OCI-LY1 (cell line): ENCODE measurements at regions not wholly inside any gene's neighbourhood (a gene's known extent, or its start where the extent isn't known, plus 50 kb on each side); places are given as distances from the start of the nearest gene placed in this dataset.
"Not testable (repeated sequence)": the region's sequence is repeated elsewhere in the genome, so short reads cannot be mapped to it uniquely, and the experiment has no call there.

ENCODE experiments used
- H2AFZ ChIP-seq: fragments of 200-600 bp; sonication (generic), shearing (Covaris generic); 2 replicates; pipeline ENCODE4 v1.6.0; 2014; ENCODE audit warnings: antibody characterized with exemption, mild to moderate bottlenecking, low read length
- H3F3A ChIP-seq: fragments of 200-600 bp; sonication (generic), shearing (Covaris generic); 2 replicates; pipeline ENCODE4 v1.6.0; 2014; ENCODE audit warnings: mild to moderate bottlenecking, antibody characterized with exemption, low read length, moderate library complexity; ENCODE audit not compliant: insufficient read depth
- H3K27ac ChIP-seq: fragments of 200-600 bp; sonication (generic); 2 replicates; pipeline ENCODE4 v1.5.1; 2014; ENCODE audit warnings: low read length, mixed run types, mild to moderate bottlenecking, low read depth; ENCODE audit not compliant: poor library complexity, severe bottlenecking
- H3K27me3 ChIP-seq: fragments of 200-600 bp; sonication (generic); 2 replicates; pipeline ENCODE4 v1.6.0; 2014; ENCODE audit warnings: antibody characterized with exemption, mild to moderate bottlenecking, low read length, moderate library complexity; ENCODE audit not compliant: insufficient read depth
- H3K36me3 ChIP-seq: fragments of 200-600 bp; sonication (generic); 2 replicates; pipeline ENCODE4 v1.6.1; 2014; ENCODE audit warnings: mild to moderate bottlenecking, antibody characterized with exemption, low read length, moderate library complexity, mixed read lengths; ENCODE audit not compliant: insufficient read depth
- H3K4me1 ChIP-seq: fragments of 200-600 bp; sonication (generic); 2 replicates; pipeline ENCODE4 v1.5.1; 2014; ENCODE audit warnings: mild to moderate bottlenecking, low read length, moderate library complexity; ENCODE audit not compliant: insufficient read depth, severe bottlenecking
- H3K4me2 ChIP-seq: fragments of 200-600 bp; sonication (generic), shearing (Covaris generic); 2 replicates; pipeline ENCODE4 v1.6.1; 2014; ENCODE audit warnings: low read length
- H3K4me3 ChIP-seq: fragments of 200-600 bp; sonication (generic); 2 replicates; pipeline ENCODE4 v1.5.1; 2014; ENCODE audit warnings: low read length, low read depth, mild to moderate bottlenecking, mixed read lengths; ENCODE audit not compliant: poor library complexity, severe bottlenecking
- H3K79me2 ChIP-seq: fragments of 200-600 bp; shearing (Covaris generic); 2 replicates; pipeline ENCODE4 v1.6.1; 2016; ENCODE audit warnings: mixed run types, low read length, mixed read lengths; ENCODE audit not compliant: insufficient read depth
- H3K9ac ChIP-seq: fragments of 200-600 bp; sonication (generic), shearing (Covaris generic); 2 replicates; pipeline ENCODE4 v1.6.1; 2014; ENCODE audit warnings: mild to moderate bottlenecking, low read length, mixed read lengths
- H3K9me2 ChIP-seq: fragments of 200-600 bp; sonication (generic), shearing (Covaris generic); 2 replicates; pipeline ENCODE4 v1.6.1; 2014; ENCODE audit warnings: low read depth, mild to moderate bottlenecking, low read length, mixed read lengths
- H3K9me3 ChIP-seq: fragments of 200-600 bp; shearing (Covaris generic); 2 replicates; pipeline ENCODE4 v1.6.1; 2014; ENCODE audit warnings: low read length, mixed read lengths
- H4K20me1 ChIP-seq: fragments of 200-600 bp; sonication (generic), shearing (Covaris generic); 2 replicates; pipeline ENCODE4 v1.6.0; 2016; ENCODE audit warnings: mild to moderate bottlenecking, low read length; ENCODE audit not compliant: insufficient read depth
- CTCF ChIP-seq: fragments of 200-600 bp; sonication (generic), shearing (Covaris generic); IDR thresholded peaks from 2 replicates; pipeline ENCODE4 v1.5.1; 2017; ENCODE audit warnings: mild to moderate bottlenecking, antibody characterized with exemption, low read length, moderate library complexity, mixed read lengths
- EZH2 ChIP-seq: fragments of 200-600 bp; sonication (generic), shearing (Covaris generic); IDR thresholded peaks from 2 replicates; pipeline ENCODE4 v1.8.0; 2017; ENCODE audit warnings: borderline replicate concordance, mixed run types, mild to moderate bottlenecking, antibody characterized with exemption, low read length, moderate library complexity, mixed read lengths

GRCh38 chr16:79946252-79946651 is 345.7 kb upstream of the MAF start:
- H4K20me1 ChIP-seq = no peaks in the 10 kb centered on the region

GRCh38 chr16:79943736-79944135 is 343.2 kb upstream of the MAF start:
- Histone ChIP-seq H3K4me1 (no peaks in the 10 kb centered on the region), H3K9ac (no peak overlapping the region), H3K9me2 (no peaks in the 10 kb centered on the region), H3K36me3 (no peaks in the 10 kb centered on the region), H2AFZ (no peak overlapping the region), H3K27me3 (no peaks in the 10 kb centered on the region), H4K20me1 (no peaks in the 10 kb centered on the region), H3K79me2 (no peaks in the 10 kb centered on the region), H3K4me2 (no peak overlapping the region), H3F3A (no peaks in the 10 kb centered on the region), H3K9me3 (no peaks in the 10 kb centered on the region), H3K4me3 (no peak overlapping the region), H3K27ac (no peak overlapping the region)
- TF ChIP-seq EZH2 (no peak), CTCF (no peak)

More at GRCh38 chr16:79946252-79946651, 345.7 kb upstream of the MAF start:
- no peak overlapping the region for H3K4me2 ChIP-seq
- no peaks in the 10 kb centered on the region for H3K4me1 ChIP-seq
- H3K27ac ChIP-seq = no peak overlapping the region
- H3F3A ChIP-seq = no peaks in the 10 kb centered on the region
- no peak for TF ChIP-seq EZH2
- H3K36me3 ChIP-seq = no peaks in the 10 kb centered on the region
- H3K79me2 ChIP-seq = no peaks in the 10 kb centered on the region
- no peaks in the 10 kb centered on the region for H3K9me3 ChIP-seq
- H3K9ac ChIP-seq = no peak overlapping the region
- H3K9me2 ChIP-seq = no peaks in the 10 kb centered on the region
- no peaks in the 10 kb centered on the region for H3K27me3 ChIP-seq
- H3K4me3 ChIP-seq = no peak overlapping the region
- no peak overlapping the region for H2AFZ ChIP-seq

- H3K4me3 ChIP-seq = no peak overlapping the region
- H3K9ac ChIP-seq = no peak overlapping the region
- no peaks in the 10 kb centered on the region for H3K9me3 ChIP-seq
- H2AFZ ChIP-seq = no peak overlapping the region
- TF ChIP-seq EZH2 (no peak), CTCF (no peak)
- no peaks in the 10 kb centered on the region for H3K27me3 ChIP-seq
- no peaks in the 10 kb centered on the region for H3K79me2 ChIP-seq
- no peaks in the 10 kb centered on the region for H3F3A ChIP-seq
- H3K4me1 ChIP-seq = no peaks in the 10 kb centered on the region
- no peaks in the 10 kb centered on the region for H3K9me2 ChIP-seq
- H3K36me3 ChIP-seq = no peaks in the 10 kb centered on the region
- H3K4me2 ChIP-seq = no peak overlapping the region
- H4K20me1 ChIP-seq = no peaks in the 10 kb centered on the region
- H3K27ac ChIP-seq = no peak overlapping the region
Observed at GRCh38 chr16:79938575-79938974, 338.0 kb upstream of the MAF start.

- not testable (repeated sequence) for H3F3A ChIP-seq, H3K9ac ChIP-seq, H3K4me1 ChIP-seq, H3K79me2 ChIP-seq, H3K36me3 ChIP-seq, H3K27ac ChIP-seq, H3K27me3 ChIP-seq, H3K4me2 ChIP-seq, H3K9me3 ChIP-seq, H3K4me3 ChIP-seq, H2AFZ ChIP-seq, H4K20me1 ChIP-seq, H3K9me2 ChIP-seq
Observed at GRCh38 chr16:79937671-79938070, 337.1 kb upstream of the MAF start.
